Body of pancreas (tissue), 4 donors: ENCODE measurements at regions not wholly inside any gene's neighbourhood (a gene's known extent, or its start where the extent isn't known, plus 50 kb on each side); places are given as distances from the start of the nearest gene placed in this dataset.

ENCODE experiments used
- ATAC-seq: fragments of 150-250 bp; one replicate; pipeline ENCODE4 v1.9.1; 2016
- DNase-seq, 4 donors: peaks; one replicate each; pipeline ENCODE4 v3.0.0-alpha.2; 2019
- H3K27ac ChIP-seq, 4 donors: fragments of 200-600 bp; sonication (generic); 1 replicate in 3 of 4; 2 replicates in 1 of 4; pipeline versions ENCODE4 v1.5.1 to v1.6.1; 2016 to 2019; ENCODE audit warnings: mild to moderate bottlenecking in 1 of 4, mixed read lengths in 1 of 4, moderate library complexity in 1 of 4
- H3K27me3 ChIP-seq, 2 donors: fragments of 200-600 bp; sonication (generic); one replicate each; pipeline ENCODE4 v1.6.0; 2016; ENCODE audit warnings: mild to moderate bottlenecking in 1 of 2
- H3K36me3 ChIP-seq, 2 donors: fragments of 200-600 bp; sonication (generic); replicated peaks in 1 of 2; 2 replicates each; pipeline ENCODE4 v1.5.1; 2016; ENCODE audit warnings: low read depth in 2 of 2; ENCODE audit not compliant: insufficient read depth in 1 of 2
- H3K4me1 ChIP-seq: fragments of 200-600 bp; sonication (generic); one replicate; pipeline ENCODE4 v1.6.0; 2016
- H3K4me3 ChIP-seq, 2 donors: fragments of 200-600 bp; sonication (generic); 1 replicate in 1 of 2; 2 replicates in 1 of 2; pipeline ENCODE4 v1.5.1; 2016 to 2019
- H3K9me3 ChIP-seq, 3 donors: fragments of 200-600 bp; sonication (generic); 1 replicate in 2 of 3; 2 replicates in 1 of 3; pipeline ENCODE4 v1.5.1; 2016
- CTCF ChIP-seq, 7 experiments: fragments of 450-650 bp in 4 of 7; fragments of 200-600 bp in 3 of 7; sonication (generic) in 3 of 7; IDR thresholded peaks; one replicate each; pipeline ENCODE4 v1.5.1; 2016 to 2019; ENCODE audit warnings: antibody characterized with exemption in 7 of 7
- POLR2A ChIP-seq, 3 donors: fragments of 450-650 bp; IDR thresholded peaks; one replicate each; pipeline ENCODE4 v1.6.1; 2016; ENCODE audit warnings: antibody characterized with exemption in 3 of 3, mild to moderate bottlenecking in 2 of 3
- WGBS, 2 donors: methylation state at CpG; one replicate each; pipeline ENCODE4 v1.1.5; 2017; 5-methylcytosine and 5-hydroxymethylcytosine counted together
- intact Hi-C: fragments of 100-400 bp; cut with DNase I; formaldehyde crosslinking; loops from one replicate; pipeline ENCODE4 v1.15.1; 2023

- peaks cover 0 to 4% of the 10 kb centered on the region in 2 donors for H3K27me3 ChIP-seq
- TF ChIP-seq CTCF (IDR thresholded peaks at IDR 0.05) (no peak), POLR2A (IDR thresholded peaks at IDR 0.05) (no peak)
- DNase-seq (no peak), ATAC-seq (no peak)
- no peaks in the 10 kb centered on the region for H3K36me3 ChIP-seq
- intact Hi-C loops = no loop called here
- H3K27ac ChIP-seq = no peak overlapping the region
- WGBS, 2 donors = 50 to 60% methylated on average over 2 of the region's 2 CpGs
- H3K4me3 ChIP-seq = no peak overlapping the region
- H3K9me3 ChIP-seq = peaks cover 0 to 19% (median 0%) of the 10 kb centered on the region in 3 donors
- no peaks in the 10 kb centered on the region for H3K4me1 ChIP-seq
Measured at GRCh38 chr5:156093024-156093423, 233.9 kb upstream of the SGCD start.

- intact Hi-C loops = no loop called here
- Histone ChIP-seq H3K9me3 (peaks cover 0 to 18% (median 0%) of the 10 kb centered on the region in 3 donors), H3K36me3 (no peaks in the 10 kb centered on the region), H3K4me1 (no peaks in the 10 kb centered on the region), H3K27ac (no peak overlapping the region), H3K27me3 (peaks cover 0 to 4% of the 10 kb centered on the region in 2 donors), H3K4me3 (no peak overlapping the region)
- TF ChIP-seq CTCF (IDR thresholded peaks at IDR 0.05) = no peak
- TF ChIP-seq POLR2A (IDR thresholded peaks at IDR 0.05) = no peak
- ATAC-seq = no peak
- DNase-seq = no peak
- 76 to 81% methylated on average over 4 of the region's 4 CpGs for WGBS, 2 donors
Measured at GRCh38 chr5:156094001-156094400, 233.0 kb upstream of the SGCD start.

- intact Hi-C loops = no loop called here
- ATAC-seq (no peak), DNase-seq (no peak)
- 59 to 63% methylated on average over 3 of the region's 3 CpGs for WGBS, 2 donors
- Histone ChIP-seq H3K36me3 (no peaks in the 10 kb centered on the region), H3K9me3 (peaks cover 0 to 5% (median 0%) of the 10 kb centered on the region in 3 donors), H3K27me3 (peaks cover 0 to 4% of the 10 kb centered on the region in 2 donors), H3K27ac (no peak overlapping the region), H3K4me1 (no peaks in the 10 kb centered on the region), H3K4me3 (no peak overlapping the region)
- TF ChIP-seq CTCF (IDR thresholded peaks at IDR 0.05) (no peak), POLR2A (IDR thresholded peaks at IDR 0.05) (no peak)
Measured at GRCh38 chr5:156095709-156096241, 231.2 kb upstream of the SGCD start.

- H3K27ac ChIP-seq = no peak overlapping the region
- no peak for TF ChIP-seq CTCF (IDR thresholded peaks at IDR 0.05)
- TF ChIP-seq POLR2A (IDR thresholded peaks at IDR 0.05) = no peak
- H3K9me3 ChIP-seq = peaks cover 0 to 3% (median 0%) of the 10 kb centered on the region in 3 donors
- WGBS, 2 donors = 61 to 68% methylated on average over 1 of the region's 1 CpG
- H3K27me3 ChIP-seq = peaks cover 0 to 4% of the 10 kb centered on the region in 2 donors
- H3K4me1 ChIP-seq = no peaks in the 10 kb centered on the region
- H3K4me3 ChIP-seq = no peak overlapping the region
- no peak for ATAC-seq
- DNase-seq = no peak
- no peaks in the 10 kb centered on the region for H3K36me3 ChIP-seq
- intact Hi-C loops = no loop called here
Measured at GRCh38 chr5:156096259-156096658, 230.7 kb upstream of the SGCD start.

GRCh38 chr5:156103155-156103885 is 223.6 kb upstream of the SGCD start:
- H3K27ac ChIP-seq = no peak overlapping the region
- H3K36me3 ChIP-seq = no peaks in the 10 kb centered on the region
- no peaks in the 10 kb centered on the region for H3K4me1 ChIP-seq
- no peaks in the 10 kb centered on the region for H3K27me3 ChIP-seq
- WGBS, 2 donors = 82 to 83% methylated on average over 2 of the region's 2 CpGs
- H3K4me3 ChIP-seq = no peak overlapping the region
- no peaks in the 10 kb centered on the region for H3K9me3 ChIP-seq
- ATAC-seq (no peak), DNase-seq (no peak)
- TF ChIP-seq CTCF (IDR thresholded peaks at IDR 0.05) = no peak
- TF ChIP-seq POLR2A (IDR thresholded peaks at IDR 0.05) = no peak
- intact Hi-C loops = no loop called here
